ENCODE measurements at regions not wholly inside any gene's neighbourhood (a gene's known extent, or its start where the extent isn't known, plus 50 kb on each side); places are given as distances from the start of the nearest gene placed in this dataset.
"Not testable (repeated sequence)": the region's sequence is repeated elsewhere in the genome, so short reads cannot be mapped to it uniquely, and the experiment has no call there.

- TF ChIP-seq CTCF (conservative IDR thresholded peaks at IDR 0.05; ENCODE audit: low read depth, low read length); EZH2phosphoT487 (IDR thresholded peaks at IDR 0.05; ENCODE audit: borderline replicate concordance, low read length): not testable (repeated sequence)
These were observed 225.7 kb downstream of the SHCBP1 start for GRCh38 chr16:46395391-46395921.
